Esophagus squamous epithelium (tissue), 4 donors: ENCODE measurements at regions not wholly inside any gene's neighbourhood (a gene's known extent, or its start where the extent isn't known, plus 50 kb on each side); places are given as distances from the start of the nearest gene placed in this dataset.

ENCODE experiments used
- CTCF ChIP-seq, 6 experiments: fragments of 450-650 bp in 4 of 6; fragments of 200-600 bp in 2 of 6; sonication (generic) in 2 of 6; IDR thresholded peaks; one replicate each; pipeline ENCODE4 v1.5.1; 2016 to 2019; ENCODE audit warnings: antibody characterized with exemption in 6 of 6, mild to moderate bottlenecking in 4 of 6, moderate library complexity in 4 of 6
- POLR2A ChIP-seq, 4 donors: fragments of 450-650 bp; IDR thresholded peaks; one replicate each; pipeline ENCODE4 v1.6.1; 2017; ENCODE audit warnings: antibody characterized with exemption in 4 of 4, mild to moderate bottlenecking in 4 of 4, moderate library complexity in 3 of 4

- TF ChIP-seq CTCF (IDR thresholded peaks at IDR 0.05) (no peak), POLR2A (IDR thresholded peaks at IDR 0.05) (no peak)
These were observed 321.8 kb downstream of the PSAT1 start for GRCh38 chr9:78618735-78619134.
